B cell (primary cell): ENCODE measurements at regions not wholly inside any gene's neighbourhood (a gene's known extent, or its start where the extent isn't known, plus 50 kb on each side); places are given as distances from the start of the nearest gene placed in this dataset.
"Not testable (repeated sequence)": the region's sequence is repeated elsewhere in the genome, so short reads cannot be mapped to it uniquely, and the experiment has no call there.

ENCODE experiments used
- ATAC-seq: fragments of 200-7000 bp; cut with Tn5 transposase; one replicate; pipeline ENCODE4 v1.10.0; 2021; ENCODE audit warnings: low read depth, mild to moderate bottlenecking, moderate number of reproducible peaks, moderate library complexity
- CTCF ChIA-PET: fragments of 350-600 bp; sonication (Branson Sonifier 250); formaldehyde crosslinking; loops from one replicate; lab custom pipeline; 2021; ENCODE audit warnings: antibody characterized with exemption, inconsistent platforms; lab: Charles Lee
- POLR2A ChIA-PET: fragments of 350-600 bp; sonication (Branson Sonifier 250); formaldehyde crosslinking; loops from one replicate; lab custom pipeline; 2021; ENCODE audit warnings: antibody characterized with exemption; lab: Charles Lee
- DNase-seq: peaks from one replicate; pipeline ENCODE4 v3.0.0; 2013
- H2AFZ ChIP-seq: 2 replicates; pipeline ENCODE4 v1.6.1; 2012; ENCODE audit warnings: mild to moderate bottlenecking, low read depth, low read length; ENCODE audit not compliant: insufficient read depth, poor library complexity, severe bottlenecking
- H3K27ac ChIP-seq, 2 donors: 1 replicate in 1 of 2; 2 replicates in 1 of 2; pipeline ENCODE4 v1.5.1; 2012 to 2013; ENCODE audit warnings: low read length in 2 of 2, mild to moderate bottlenecking in 2 of 2, moderate library complexity in 1 of 2
- H3K27me3 ChIP-seq, 4 experiments: fragments of 200-600 bp in 1 of 4; sonication (generic) in 1 of 4; replicated peaks in 1 of 4; 1 replicate in 2 of 4; 2 replicates in 2 of 4; pipeline versions ENCODE4 v1.6.1 to v1.7.0; 2013 to 2016; ENCODE audit warnings: low read length in 3 of 4, mild to moderate bottlenecking in 2 of 4, mixed read lengths in 1 of 4, moderate library complexity in 1 of 4; ENCODE audit not compliant: insufficient read depth in 4 of 4, control insufficient read depth in 3 of 4; ENCODE audit errors: control extremely low read depth in 1 of 4
- H3K36me3 ChIP-seq, 2 experiments: replicated peaks in 1 of 2; 1 replicate in 1 of 2; 2 replicates in 1 of 2; pipeline versions ENCODE4 v1.6.1 to v1.7.1; 2013; ENCODE audit warnings: low read length in 1 of 2; ENCODE audit not compliant: insufficient read depth in 2 of 2, control insufficient read depth in 1 of 2; ENCODE audit errors: control extremely low read depth in 1 of 2, extremely low read depth in 1 of 2
- H3K4me1 ChIP-seq, 2 donors: fragments of 200-600 bp in 1 of 2; sonication (generic) in 1 of 2; 1 replicate in 1 of 2; 2 replicates in 1 of 2; pipeline versions ENCODE4 v1.5.1 to v1.6.1; 2013 to 2017; ENCODE audit warnings: low read length in 2 of 2; ENCODE audit not compliant: control insufficient read depth in 2 of 2, insufficient read depth in 2 of 2
- H3K4me2 ChIP-seq: replicated peaks from 2 replicates; pipeline ENCODE3; 2012; ENCODE audit warnings: mild to moderate bottlenecking, low read depth, low read length; ENCODE audit not compliant: poor library complexity, severe bottlenecking
- H3K4me3 ChIP-seq, 5 experiments: fragments of 200-600 bp in 1 of 5; sonication (generic) in 1 of 5; 1 replicate in 3 of 5; 2 replicates in 2 of 5; pipeline versions ENCODE4 v1.5.1 to v1.7.0; 2011 to 2016; ENCODE audit warnings: low read length in 4 of 5, mild to moderate bottlenecking in 4 of 5, low read depth in 2 of 5, control low read depth in 1 of 5, moderate library complexity in 1 of 5; ENCODE audit not compliant: insufficient read depth in 1 of 5; ENCODE audit errors: control extremely low read depth in 1 of 5, extremely low read depth in 1 of 5
- H3K79me2 ChIP-seq: fragments of 200-600 bp; sonication (generic); one replicate; pipeline ENCODE4 v1.6.0; 2016; ENCODE audit warnings: low read length; ENCODE audit not compliant: control insufficient read depth, insufficient read depth
- H3K9ac ChIP-seq: fragments of 200-600 bp; sonication (generic); 2 replicates; pipeline ENCODE4 v1.6.1; 2017; ENCODE audit warnings: mild to moderate bottlenecking, low read length, moderate library complexity
- H3K9me3 ChIP-seq, 3 donors: one replicate each; pipeline versions ENCODE4 v1.6.1 to v1.7.1; 2013; ENCODE audit warnings: low read length in 2 of 3; ENCODE audit not compliant: control insufficient read depth in 2 of 3, insufficient read depth in 1 of 3; ENCODE audit errors: control extremely low read depth in 1 of 3
- H4K20me1 ChIP-seq: 2 replicates; pipeline ENCODE4 v1.6.0; 2012; ENCODE audit warnings: mild to moderate bottlenecking, low read length; ENCODE audit not compliant: insufficient read depth, control insufficient read depth, poor library complexity, severe bottlenecking
- H3K27ac Mint-ChIP-seq: one replicate; pipeline ENCODE4 v1.8.0; 2021; ENCODE audit warnings: mixed read lengths
- H3K27me3 Mint-ChIP-seq: one replicate; pipeline ENCODE4 v1.8.0; 2021; ENCODE audit warnings: mixed read lengths
- H3K4me1 Mint-ChIP-seq: one replicate; pipeline ENCODE4 v1.8.0; 2021; ENCODE audit warnings: mixed read lengths
- H3K4me3 Mint-ChIP-seq: one replicate; pipeline ENCODE4 v1.8.0; 2021; ENCODE audit warnings: mixed read lengths
- H3K9me3 Mint-ChIP-seq: one replicate; pipeline ENCODE4 v1.8.0; 2022; ENCODE audit warnings: mixed read lengths; ENCODE audit not compliant: insufficient read depth
- WGBS: methylation state at CpG from one replicate; pipeline ENCODE4 v1.1.5; 2013; ENCODE audit warnings: missing lambda C conversion rate; ENCODE audit not compliant: insufficient coverage; 5-methylcytosine and 5-hydroxymethylcytosine counted together
- intact Hi-C: fragments of 100-400 bp; cut with micrococcal nuclease; formaldehyde crosslinking; loops from one replicate; pipeline ENCODE4 v1.10.0; 2022

- H3K4me1 ChIP-seq, ATAC-seq, H3K4me3 ChIP-seq, DNase-seq, H3K36me3 ChIP-seq, H2AFZ ChIP-seq, H3K27ac Mint-ChIP-seq, POLR2A ChIA-PET, intact Hi-C loops, H3K79me2 ChIP-seq, H4K20me1 ChIP-seq, H3K27ac ChIP-seq, H3K4me2 ChIP-seq, CTCF ChIA-PET, H3K4me3 Mint-ChIP-seq, H3K9me3 Mint-ChIP-seq, H3K9ac ChIP-seq, H3K27me3 ChIP-seq, H3K4me1 Mint-ChIP-seq, H3K27me3 Mint-ChIP-seq: not testable (repeated sequence)
- 96% methylated on average over 14 of the region's 15 CpGs for WGBS
- H3K9me3 ChIP-seq = peaks cover 0 to 21% (median 0%) of the 10 kb centered on the region in 3 donors
Measured at GRCh38 chr3:125847966-125848365, 121.0 kb upstream of the ROPN1B start.

GRCh38 chr3:125855006-125855405, 114.0 kb upstream of the ROPN1B start:
- CTCF ChIA-PET, H3K4me3 ChIP-seq, H3K4me3 Mint-ChIP-seq, H3K79me2 ChIP-seq, H3K4me2 ChIP-seq, H3K27ac Mint-ChIP-seq, H3K27me3 ChIP-seq, H2AFZ ChIP-seq, H3K27ac ChIP-seq, DNase-seq, POLR2A ChIA-PET, H3K4me1 ChIP-seq, H3K9me3 ChIP-seq, H3K27me3 Mint-ChIP-seq, H3K9me3 Mint-ChIP-seq, H3K9ac ChIP-seq, intact Hi-C loops, ATAC-seq, H3K4me1 Mint-ChIP-seq, H3K36me3 ChIP-seq, H4K20me1 ChIP-seq: not testable (repeated sequence)
- WGBS = no CpG with 5 or more reads among the region's 2 CpGs

GRCh38 chr3:125860547-125860946, 108.4 kb upstream of the ROPN1B start:
- ATAC-seq, H3K4me3 Mint-ChIP-seq, H3K9me3 ChIP-seq, H3K4me2 ChIP-seq, H3K9me3 Mint-ChIP-seq, H3K79me2 ChIP-seq, H4K20me1 ChIP-seq, intact Hi-C loops, H3K27me3 ChIP-seq, H3K27ac ChIP-seq, H3K36me3 ChIP-seq, H3K27ac Mint-ChIP-seq, H2AFZ ChIP-seq, H3K4me1 ChIP-seq, DNase-seq, POLR2A ChIA-PET, H3K9ac ChIP-seq, H3K27me3 Mint-ChIP-seq, CTCF ChIA-PET, H3K4me1 Mint-ChIP-seq, H3K4me3 ChIP-seq: not testable (repeated sequence)
- WGBS = 100% methylated on average over 1 of the region's 3 CpGs

- WGBS = 92% methylated on average over 2 of the region's 5 CpGs
- H3K27me3 ChIP-seq = not testable (repeated sequence)
Measured at GRCh38 chr3:125862841-125863254, 106.1 kb upstream of the ROPN1B start.

More at GRCh38 chr3:125862841-125863254, 106.1 kb upstream of the ROPN1B start:
- H3K4me1 Mint-ChIP-seq, H3K27ac ChIP-seq, ATAC-seq, H2AFZ ChIP-seq, H3K36me3 ChIP-seq, H4K20me1 ChIP-seq, H3K9ac ChIP-seq, H3K4me3 Mint-ChIP-seq, H3K4me2 ChIP-seq, H3K27me3 Mint-ChIP-seq, intact Hi-C loops, H3K9me3 ChIP-seq, CTCF ChIA-PET, DNase-seq, POLR2A ChIA-PET, H3K79me2 ChIP-seq, H3K27ac Mint-ChIP-seq, H3K4me1 ChIP-seq, H3K9me3 Mint-ChIP-seq, H3K4me3 ChIP-seq: not testable (repeated sequence)
